NCI-H1105 (cell line): ENCODE measurements at regions not wholly inside any gene's neighbourhood (a gene's known extent, or its start where the extent isn't known, plus 50 kb on each side); places are given as distances from the start of the nearest gene placed in this dataset.
"Not testable (repeated sequence)": the region's sequence is repeated elsewhere in the genome, so short reads cannot be mapped to it uniquely, and the experiment has no call there.

Experiments
- DNase-seq: peaks from one replicate; lab custom pipeline; 2025; lab: John Stamatoyannopoulos, UW

DNA sequence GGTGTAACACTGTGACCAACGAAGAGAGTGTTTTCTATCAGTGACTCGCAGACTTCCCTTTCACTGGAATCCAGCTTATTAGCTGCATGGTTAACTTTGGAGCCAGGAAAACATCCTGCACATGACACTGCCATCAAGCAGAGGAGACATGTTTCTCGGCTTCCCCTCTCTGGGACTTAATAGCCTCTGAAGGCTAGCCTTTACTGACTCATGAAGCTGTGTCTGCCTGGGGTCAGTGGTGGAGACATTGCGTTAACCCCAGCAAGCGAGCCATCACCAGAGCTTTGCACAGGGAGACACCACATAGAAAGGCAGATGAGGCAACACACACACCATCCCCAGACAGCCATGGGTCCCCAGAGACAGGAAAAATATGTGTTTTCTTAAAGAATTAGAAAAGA lies 126.9 kb upstream of the PRICKLE1 start:
- no peak for DNase-seq

DNA sequence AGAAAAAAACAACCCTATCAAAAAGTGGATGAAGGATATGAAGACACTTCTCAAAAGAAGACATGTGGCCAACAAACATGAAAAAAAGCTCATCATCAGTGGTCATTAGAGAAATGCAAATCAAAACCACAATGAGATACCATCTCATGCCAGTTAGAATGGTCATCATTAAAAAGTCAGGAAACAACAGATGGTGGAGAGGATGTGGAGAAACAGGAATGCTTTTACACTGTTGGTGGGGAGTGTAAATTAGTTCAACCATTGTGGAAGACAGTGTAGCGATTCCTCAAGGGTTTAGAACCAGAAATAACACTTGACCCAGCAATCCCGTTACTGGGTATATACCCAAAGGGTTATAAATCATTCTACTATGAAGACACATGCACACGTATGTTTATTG lies 124.0 kb upstream of the PRICKLE1 start:
- DNase-seq, result not testable (repeated sequence)

DNA sequence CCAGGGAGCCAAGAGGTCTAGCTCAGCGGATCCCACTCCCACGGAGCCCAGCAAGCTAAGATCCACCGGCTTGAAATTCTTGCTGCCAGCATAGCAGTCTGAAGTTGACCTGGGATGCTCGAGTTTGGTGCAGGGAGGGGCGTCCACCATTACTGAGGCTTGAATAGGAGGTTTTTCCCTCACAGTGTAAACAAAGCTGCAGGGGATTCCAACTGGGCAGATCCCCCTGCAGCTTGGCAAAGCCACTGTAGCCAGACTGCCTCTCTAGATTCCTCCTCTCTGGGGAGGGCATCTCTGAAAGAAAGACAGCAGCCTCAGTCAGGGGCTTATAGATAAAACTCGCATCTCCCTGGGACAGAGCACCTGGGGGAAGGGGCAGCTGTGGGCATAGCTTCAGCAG lies 118.8 kb upstream of the PRICKLE1 start:
- not testable (repeated sequence) for DNase-seq

DNA sequence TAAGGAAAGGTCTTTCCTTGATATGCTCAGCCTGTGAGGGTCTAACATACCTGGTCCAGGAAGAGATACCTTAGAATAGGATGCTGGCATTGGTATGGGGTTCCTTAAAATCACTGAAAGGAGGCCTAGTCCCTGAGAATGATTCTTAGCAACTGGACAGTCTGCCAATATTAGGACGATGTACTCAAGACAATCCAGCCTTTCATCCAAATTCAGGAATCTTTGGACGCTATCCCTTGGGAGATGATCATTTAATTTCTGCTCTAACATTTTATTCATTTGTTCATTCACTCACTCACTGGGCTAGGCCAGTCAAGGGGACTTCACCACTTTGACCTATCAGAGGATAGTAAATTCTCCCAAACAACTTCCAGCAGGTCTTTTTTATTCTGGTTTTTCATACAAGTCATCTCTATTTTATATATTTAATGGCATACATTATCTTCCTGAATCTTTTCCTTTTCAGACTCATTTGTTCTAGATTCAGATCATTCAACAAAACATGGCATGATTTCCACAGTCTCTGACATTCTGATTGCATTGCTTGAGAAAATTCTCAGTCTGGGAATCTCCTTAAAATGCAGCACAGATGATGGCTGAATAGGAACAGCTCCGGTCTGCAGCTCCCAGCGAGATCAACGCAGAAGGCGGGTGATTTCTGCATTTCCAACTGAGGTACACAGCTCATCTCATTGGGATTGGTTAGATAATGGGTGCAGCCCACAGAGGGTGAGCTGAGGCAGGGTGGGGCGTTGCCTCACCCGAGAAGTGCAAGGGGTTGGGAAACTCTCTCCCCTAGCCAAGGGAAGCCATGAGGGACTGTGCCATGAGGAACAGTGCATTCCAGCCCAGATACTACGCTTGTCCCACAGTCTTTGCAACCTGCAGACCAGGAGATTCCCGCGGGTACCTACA lies 118.0 kb upstream of the PRICKLE1 start:
- peak; percentile 4 for DNase-seq

DNA sequence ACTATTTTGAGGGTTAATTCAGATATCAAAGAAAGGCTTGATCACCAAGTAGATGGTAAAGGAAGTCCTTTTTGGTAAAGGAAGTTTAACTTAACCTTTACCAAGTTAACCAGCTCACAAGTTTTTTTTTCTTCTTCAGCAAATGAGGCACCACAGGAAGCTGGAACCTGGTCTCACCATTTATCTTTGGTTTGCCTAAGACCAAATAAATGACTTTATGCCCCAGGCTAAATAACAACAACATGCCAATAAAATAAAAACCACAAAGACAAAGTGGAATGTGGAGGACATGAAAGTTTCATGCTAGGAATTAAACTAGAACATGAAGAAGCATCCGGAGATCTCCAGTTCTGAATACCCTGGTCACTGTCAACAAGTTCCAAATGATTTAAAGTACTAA lies 116.8 kb upstream of the PRICKLE1 start:
- no peak for DNase-seq

DNA sequence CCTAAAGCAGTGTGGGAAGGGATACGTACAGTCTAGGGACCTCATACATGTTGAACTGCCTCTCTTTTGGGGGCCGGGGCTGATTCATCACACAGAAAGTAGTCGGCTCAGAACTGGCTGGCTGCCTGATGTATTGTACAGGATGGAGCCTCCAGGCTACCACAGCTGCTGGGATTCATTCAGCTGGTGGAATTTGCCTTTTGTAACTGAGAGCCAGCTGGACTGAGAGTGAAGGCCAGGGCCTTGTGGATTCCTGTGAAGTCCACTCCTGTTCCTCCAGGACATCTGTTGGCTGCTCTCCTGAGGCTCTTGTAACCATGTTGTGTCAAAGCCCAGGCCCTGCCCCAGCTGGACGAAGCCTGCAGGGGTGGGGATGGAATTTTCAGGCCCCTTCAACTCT lies 116.3 kb upstream of the PRICKLE1 start:
- no peak for DNase-seq

DNA sequence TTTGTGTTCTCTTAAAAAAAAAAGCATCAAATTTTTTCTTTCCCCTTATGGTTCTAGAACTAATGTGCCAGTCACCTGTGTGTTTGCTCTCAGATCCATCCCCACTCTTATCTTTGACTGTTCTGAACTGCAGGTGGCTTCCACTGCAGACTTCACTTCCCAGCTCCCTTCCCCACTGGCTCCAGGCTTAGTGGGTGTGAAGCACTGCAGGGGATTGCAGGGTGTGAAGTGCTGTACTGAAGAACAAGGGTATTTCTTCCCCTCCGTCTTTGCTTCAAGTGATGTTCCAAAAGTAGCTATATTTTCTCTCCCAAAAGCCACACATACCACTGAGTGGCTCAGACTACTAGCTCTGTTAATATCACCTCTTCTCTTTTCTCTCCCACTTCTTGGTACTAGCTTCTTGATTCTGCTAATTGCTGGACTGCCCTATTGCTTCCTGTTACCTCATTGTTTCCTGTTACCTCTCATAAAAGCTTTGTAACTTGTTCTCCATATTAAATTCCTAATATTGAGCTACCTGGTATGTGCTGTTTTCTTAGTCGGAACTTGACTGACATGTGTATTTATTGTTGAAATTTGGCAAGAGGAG lies 115.4 kb upstream of the PRICKLE1 start:
- DNase-seq, result no peak

DNA sequence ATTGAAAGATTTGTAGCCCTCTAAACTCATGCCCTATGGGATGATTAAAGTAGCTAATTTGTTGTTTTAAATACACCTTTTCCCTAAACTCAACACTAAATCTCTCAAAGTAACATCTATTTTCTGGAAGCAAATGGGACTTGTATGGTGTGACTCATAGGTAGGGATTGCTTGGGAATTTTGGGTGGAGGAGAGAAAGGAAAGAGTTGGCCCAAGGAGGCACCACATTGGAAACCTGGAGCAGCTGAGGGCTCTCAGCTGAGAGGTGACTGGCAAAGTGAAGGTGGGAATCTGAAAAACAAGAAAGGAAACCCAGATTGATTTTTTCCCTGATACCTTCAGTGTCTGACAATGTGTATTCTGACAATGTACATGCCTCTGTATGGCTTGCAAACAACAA lies 114.8 kb upstream of the PRICKLE1 start:
- no peak for DNase-seq

DNA sequence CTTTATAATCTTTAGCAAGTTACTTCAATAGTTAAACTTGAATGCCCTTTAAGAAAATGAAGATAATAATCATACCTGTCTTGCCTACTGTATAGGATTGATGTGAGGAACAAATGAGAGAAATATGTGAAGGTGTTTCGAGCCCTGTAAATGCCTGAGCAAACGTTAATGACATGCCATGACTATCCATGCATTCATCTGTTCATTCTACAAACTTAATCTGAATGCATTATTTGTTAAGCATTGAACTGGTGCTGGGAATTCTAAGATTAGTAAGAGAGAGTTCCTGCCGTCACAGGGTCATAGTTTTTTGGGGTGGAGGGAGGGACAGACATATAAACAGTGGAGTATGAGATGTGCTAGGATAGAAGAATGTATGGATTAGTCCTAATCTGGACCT lies 111.5 kb upstream of the PRICKLE1 start:
- no peak for DNase-seq

DNA sequence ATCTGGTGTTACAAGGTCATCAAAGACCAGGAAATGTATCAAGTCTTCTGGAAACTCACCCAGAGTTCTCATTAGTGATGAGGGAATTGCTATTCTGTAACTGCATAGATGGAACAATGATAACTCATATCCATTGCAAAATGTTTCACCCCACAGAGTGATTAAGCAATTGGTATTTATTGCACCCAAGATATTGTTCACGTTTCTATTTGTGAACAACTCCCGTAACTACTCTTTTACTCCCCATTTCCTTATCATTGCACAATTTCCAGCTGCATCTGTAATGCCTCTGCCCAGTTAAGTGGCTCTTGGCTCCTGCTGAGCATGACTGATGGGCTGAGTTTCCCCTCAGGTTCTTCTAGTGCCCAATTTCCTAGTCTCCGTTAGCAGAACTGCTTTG lies 108.7 kb upstream of the PRICKLE1 start:
- no peak for DNase-seq

DNA sequence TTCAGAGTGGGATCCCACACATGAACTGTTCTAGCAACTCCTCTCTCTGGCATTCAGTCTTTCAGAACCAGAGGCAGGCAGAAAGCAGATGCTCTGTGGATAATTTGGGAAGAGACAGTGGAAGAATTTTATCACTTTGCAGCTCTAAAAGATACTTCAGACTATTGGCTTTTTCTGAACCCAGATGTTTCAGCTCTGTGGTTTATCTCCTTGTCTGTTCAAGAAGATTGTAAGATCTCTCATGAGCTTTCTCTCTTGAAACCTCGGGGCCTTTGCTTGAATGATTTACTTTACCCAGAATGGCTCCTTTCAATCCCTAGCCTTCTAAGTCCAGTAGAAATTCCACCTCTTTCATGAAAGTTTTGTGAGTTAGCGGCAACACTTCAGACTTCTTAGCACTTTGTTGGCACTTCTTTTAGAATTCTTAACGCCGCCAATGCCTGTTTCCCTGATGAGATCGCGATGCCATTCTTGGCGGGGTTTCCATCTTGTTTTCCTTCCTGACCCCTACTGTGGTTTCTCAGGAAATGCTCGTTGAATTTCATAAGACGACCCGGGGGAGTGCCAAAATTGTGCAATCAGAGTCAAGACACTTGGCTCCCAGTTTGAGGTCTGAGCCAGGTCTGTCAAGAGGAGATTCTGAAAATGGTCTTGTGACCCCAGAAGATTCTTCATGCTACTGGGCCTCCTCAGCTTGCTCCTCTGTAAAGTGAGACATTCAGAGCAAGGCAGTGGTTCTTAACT lies 107.0 kb upstream of the PRICKLE1 start:
- no peak for DNase-seq

DNA sequence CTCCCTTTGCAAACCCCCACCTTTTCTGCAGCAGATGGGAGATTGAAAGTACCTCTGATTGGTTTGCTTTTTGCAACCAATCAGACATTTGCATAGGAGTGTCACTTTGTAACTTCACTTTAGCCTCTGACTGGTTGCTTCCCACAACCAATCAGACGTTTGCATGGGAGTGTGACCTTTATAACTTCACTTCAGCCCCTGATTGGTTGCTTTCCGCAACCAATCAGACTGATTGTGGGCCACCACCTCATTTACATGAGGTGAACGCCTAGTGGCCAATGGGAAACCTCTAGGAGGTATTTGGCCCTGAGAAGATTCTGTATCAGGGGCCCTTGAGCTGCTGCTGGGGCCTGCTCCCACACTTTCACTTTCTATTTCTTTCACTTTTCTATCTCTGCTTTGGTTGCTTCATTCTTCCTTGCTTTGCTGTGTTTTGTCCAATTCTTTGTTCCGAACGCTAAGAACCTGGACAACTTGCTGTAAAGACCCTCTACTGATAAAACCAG lies 106.0 kb upstream of the PRICKLE1 start:
- DNase-seq, result no peak

DNA sequence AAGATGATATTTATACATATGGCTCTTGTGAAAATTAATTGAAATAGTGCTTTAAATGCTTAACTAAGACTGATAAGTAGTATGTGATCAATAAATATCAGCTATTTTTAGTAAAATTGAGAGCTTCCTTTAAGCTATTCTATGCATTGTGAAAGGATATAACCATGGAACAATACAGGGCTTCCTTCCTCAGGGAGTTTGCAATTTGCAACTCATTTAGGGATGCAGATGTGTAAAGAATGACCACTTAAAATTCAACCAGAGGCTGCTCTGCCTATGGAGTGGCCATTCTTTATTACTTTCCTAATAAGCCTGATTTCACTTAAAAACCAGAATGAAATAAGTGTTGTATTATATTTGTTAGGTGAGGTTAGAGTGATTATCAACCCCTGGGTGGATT lies 103.2 kb upstream of the PRICKLE1 start:
- no peak for DNase-seq

DNA sequence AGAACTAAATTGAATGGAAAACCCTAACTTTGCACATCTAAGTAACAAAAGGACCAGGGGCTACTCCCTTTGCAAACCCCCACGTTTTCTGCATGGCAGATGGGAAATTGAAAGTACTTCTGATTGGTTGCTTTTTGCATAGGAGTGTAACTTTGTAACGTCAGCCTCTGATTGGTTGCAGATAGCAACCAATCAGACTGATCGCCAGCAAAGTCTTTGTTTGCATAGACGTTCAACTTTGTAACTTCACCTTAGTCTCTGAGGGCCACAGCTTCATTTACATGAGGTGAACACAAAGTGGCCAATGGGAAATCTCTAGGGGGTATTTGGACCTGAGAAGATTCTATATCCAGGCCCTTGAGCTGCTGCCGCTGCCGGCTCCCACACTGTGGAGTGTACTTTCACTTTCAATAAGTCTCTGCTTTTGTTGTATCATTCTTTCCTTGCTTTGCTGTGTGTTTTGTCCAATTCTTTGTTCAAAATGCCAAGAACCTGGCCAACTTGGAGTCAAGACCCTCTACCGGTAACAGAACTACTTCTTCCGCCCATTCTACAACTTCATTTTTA lies 102.5 kb upstream of the PRICKLE1 start:
- DNase-seq, result no peak

DNA sequence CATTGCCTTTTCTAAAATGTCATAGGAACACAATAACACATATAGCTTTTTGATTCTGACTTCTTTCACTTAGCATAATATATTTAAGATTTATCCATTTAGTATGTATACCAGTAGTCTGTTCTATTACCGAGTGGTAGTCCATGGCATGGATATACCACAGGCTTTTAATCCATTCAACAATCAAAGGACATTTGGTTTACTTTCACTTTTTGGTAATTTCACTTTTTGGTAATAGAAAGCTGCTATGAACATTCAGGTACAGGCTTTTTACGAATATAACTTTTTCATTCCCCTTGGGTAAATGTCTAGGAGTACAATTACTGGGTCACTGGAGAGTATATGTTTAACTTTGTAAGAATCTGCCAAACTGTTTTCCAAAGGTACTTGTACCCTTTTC lies 100.7 kb upstream of the PRICKLE1 start:
- DNase-seq, result no peak

DNA sequence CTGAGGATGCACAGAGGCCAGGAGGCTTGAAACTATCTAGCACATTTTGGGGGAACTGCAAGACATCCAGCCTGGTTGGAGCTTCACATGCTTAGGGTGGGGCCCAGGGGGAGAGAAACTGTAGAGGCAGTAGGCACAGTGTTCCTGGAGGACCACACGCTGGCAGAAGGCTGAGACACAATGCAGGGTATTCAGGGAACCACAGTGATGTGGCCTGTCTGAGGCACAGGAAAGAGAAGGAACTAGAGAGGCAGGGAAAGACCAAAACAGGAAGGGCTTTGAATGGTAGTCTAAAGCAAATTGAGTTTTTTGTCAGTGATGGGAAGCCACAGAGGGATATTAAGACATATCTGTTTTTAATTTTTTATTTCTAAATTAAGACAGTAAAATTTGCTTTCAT lies 100.2 kb upstream of the PRICKLE1 start:
- DNase-seq, result no peak

DNA sequence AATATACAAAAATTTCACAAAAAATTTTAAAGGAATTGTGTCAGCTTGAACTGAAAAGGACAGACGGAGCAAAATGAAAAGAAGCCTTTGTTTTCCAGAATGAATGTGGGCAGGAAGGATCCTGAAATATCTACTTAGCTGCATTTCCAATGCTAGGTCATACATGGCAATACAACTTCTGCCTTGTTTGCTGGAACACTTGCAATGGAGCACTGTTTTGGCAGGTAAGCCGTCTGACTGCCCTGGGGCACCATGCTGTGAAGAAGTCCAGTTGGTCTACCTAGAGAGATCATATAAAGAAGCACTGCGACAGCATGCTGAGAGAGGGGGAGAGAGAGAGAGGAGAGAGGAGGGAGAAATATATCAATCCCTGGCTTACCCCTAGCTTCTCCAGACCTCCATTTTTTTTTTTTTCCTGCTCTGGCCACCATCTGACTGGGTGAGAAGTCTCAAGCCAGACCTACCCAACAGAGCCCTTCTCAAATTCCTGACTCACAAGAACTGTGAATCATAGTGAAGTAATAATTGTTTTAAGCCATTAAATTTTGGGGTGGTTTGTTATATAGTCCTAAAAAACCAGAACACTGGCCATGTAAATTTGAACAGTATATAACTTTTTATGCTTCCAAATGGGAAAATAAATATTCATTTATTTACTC lies 97.1 kb upstream of the PRICKLE1 start:
- DNase-seq, result no peak

DNA sequence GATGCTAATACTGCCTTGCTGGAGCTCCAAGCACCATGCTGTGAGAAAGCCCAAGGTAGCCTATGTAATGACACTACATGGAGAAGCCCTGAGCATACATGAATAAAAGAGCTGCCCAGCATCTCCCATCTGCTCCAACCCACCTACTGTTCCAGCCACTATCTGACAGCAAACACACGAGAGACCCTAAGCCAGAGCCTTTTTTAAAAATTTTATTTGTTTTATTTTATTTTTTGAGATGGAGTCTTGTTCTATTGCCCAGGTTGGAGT lies 95.2 kb upstream of the PRICKLE1 start:
- no peak for DNase-seq

DNA sequence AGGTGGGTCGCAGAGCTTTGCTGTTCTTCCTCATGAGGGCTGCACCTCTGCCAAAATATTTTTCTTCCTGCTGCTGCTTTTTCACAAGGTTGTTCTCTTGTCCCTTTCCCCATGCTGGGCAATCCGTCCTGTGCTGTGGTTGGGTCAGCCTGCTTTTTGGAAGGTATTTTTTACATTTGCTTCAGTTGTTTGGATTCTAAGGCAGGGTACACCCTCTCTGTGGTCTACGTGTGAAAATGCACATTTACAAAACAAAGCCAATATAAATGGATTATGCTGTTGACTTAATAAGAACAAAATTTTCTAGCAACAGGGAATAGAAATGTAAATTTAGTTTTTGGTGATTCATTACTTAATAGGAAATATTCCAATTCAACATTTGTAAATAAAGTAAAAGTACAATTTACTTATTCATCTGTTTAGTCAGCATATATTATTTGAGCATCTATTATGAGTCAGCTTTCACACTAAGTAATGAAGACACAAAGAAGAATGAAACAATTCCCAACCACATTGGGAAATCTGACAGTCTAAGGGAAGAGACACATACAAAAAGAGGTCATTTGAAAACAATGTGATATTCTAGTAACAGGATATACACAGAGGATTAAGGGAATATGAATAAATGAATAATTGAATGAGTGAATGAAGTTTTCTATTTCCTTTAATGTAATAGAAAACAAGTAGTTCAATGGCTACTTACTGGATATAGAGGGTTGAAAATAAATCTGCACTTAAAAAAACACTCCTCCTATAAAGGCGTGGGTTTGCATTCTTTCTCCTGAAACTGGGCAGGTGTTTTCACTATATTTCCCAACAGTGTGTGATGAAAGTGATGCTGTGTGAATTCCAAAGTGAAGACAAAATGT lies 94.6 kb upstream of the PRICKLE1 start:
- no peak for DNase-seq

DNA sequence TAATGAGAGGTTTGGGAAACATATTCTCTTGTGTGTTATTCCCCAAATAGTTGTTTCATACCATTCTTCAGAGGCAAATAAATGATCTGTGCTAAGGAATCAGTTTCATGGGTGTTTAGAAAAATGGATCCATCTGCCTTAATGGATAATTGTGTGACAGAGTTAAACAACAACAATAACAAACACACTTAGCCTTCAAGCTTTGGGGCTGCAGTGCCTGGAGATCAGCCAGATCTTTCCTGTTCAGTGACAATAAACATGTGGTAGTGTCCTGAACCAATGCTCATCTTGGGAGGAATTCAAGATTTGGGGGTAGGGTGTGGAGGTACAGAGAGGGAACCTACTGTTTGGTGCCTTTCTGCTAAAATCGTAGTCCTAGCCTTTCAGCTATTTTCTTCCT lies 93.7 kb upstream of the PRICKLE1 start:
- DNase-seq, result no peak

DNA sequence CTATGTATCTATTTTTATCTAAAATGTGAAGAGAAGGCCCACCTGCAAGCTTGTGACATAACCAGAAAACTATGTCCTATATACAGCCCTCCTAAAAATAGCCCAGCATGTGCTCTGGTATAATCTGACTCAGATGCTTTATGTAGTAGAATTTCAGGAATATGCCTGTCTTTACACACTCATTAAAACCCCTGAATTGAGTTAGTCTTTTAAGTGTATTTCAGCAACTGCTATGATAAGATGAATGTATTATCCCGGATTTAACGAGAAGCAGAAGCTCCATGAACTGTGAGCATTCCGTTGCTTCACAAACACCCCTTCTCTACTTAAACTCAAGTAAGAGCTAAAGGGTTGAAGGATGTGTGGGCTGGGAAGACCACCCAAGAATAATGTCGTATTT lies 89.9 kb upstream of the PRICKLE1 start:
- no peak for DNase-seq
